B cell (primary cell): ENCODE measurements at regions not wholly inside any gene's neighbourhood (a gene's known extent, or its start where the extent isn't known, plus 50 kb on each side); places are given as distances from the start of the nearest gene placed in this dataset.

Source experiments
- ATAC-seq: fragments of 200-7000 bp; cut with Tn5 transposase; one replicate; pipeline ENCODE4 v1.10.0; 2021; ENCODE audit warnings: low read depth, mild to moderate bottlenecking, moderate number of reproducible peaks, moderate library complexity
- CTCF ChIA-PET: fragments of 350-600 bp; sonication (Branson Sonifier 250); formaldehyde crosslinking; loops from one replicate; lab custom pipeline; 2021; ENCODE audit warnings: antibody characterized with exemption, inconsistent platforms; lab: Charles Lee
- POLR2A ChIA-PET: fragments of 350-600 bp; sonication (Branson Sonifier 250); formaldehyde crosslinking; loops from one replicate; lab custom pipeline; 2021; ENCODE audit warnings: antibody characterized with exemption; lab: Charles Lee
- DNase-seq: peaks from one replicate; pipeline ENCODE4 v3.0.0; 2013
- H2AFZ ChIP-seq: 2 replicates; pipeline ENCODE4 v1.6.1; 2012; ENCODE audit warnings: mild to moderate bottlenecking, low read depth, low read length; ENCODE audit not compliant: insufficient read depth, poor library complexity, severe bottlenecking
- H3K27ac ChIP-seq, 2 donors: 1 replicate in 1 of 2; 2 replicates in 1 of 2; pipeline ENCODE4 v1.5.1; 2012 to 2013; ENCODE audit warnings: low read length in 2 of 2, mild to moderate bottlenecking in 2 of 2, moderate library complexity in 1 of 2
- H3K27me3 ChIP-seq, 4 experiments: fragments of 200-600 bp in 1 of 4; sonication (generic) in 1 of 4; replicated peaks in 1 of 4; 1 replicate in 2 of 4; 2 replicates in 2 of 4; pipeline versions ENCODE4 v1.6.1 to v1.7.0; 2013 to 2016; ENCODE audit warnings: low read length in 3 of 4, mild to moderate bottlenecking in 2 of 4, mixed read lengths in 1 of 4, moderate library complexity in 1 of 4; ENCODE audit not compliant: insufficient read depth in 4 of 4, control insufficient read depth in 3 of 4; ENCODE audit errors: control extremely low read depth in 1 of 4
- H3K36me3 ChIP-seq, 2 experiments: replicated peaks in 1 of 2; 1 replicate in 1 of 2; 2 replicates in 1 of 2; pipeline versions ENCODE4 v1.6.1 to v1.7.1; 2013; ENCODE audit warnings: low read length in 1 of 2; ENCODE audit not compliant: insufficient read depth in 2 of 2, control insufficient read depth in 1 of 2; ENCODE audit errors: control extremely low read depth in 1 of 2, extremely low read depth in 1 of 2
- H3K4me1 ChIP-seq, 2 donors: fragments of 200-600 bp in 1 of 2; sonication (generic) in 1 of 2; 1 replicate in 1 of 2; 2 replicates in 1 of 2; pipeline versions ENCODE4 v1.5.1 to v1.6.1; 2013 to 2017; ENCODE audit warnings: low read length in 2 of 2; ENCODE audit not compliant: control insufficient read depth in 2 of 2, insufficient read depth in 2 of 2
- H3K4me2 ChIP-seq: replicated peaks from 2 replicates; pipeline ENCODE3; 2012; ENCODE audit warnings: mild to moderate bottlenecking, low read depth, low read length; ENCODE audit not compliant: poor library complexity, severe bottlenecking
- H3K4me3 ChIP-seq, 5 experiments: fragments of 200-600 bp in 1 of 5; sonication (generic) in 1 of 5; 1 replicate in 3 of 5; 2 replicates in 2 of 5; pipeline versions ENCODE4 v1.5.1 to v1.7.0; 2011 to 2016; ENCODE audit warnings: low read length in 4 of 5, mild to moderate bottlenecking in 4 of 5, low read depth in 2 of 5, control low read depth in 1 of 5, moderate library complexity in 1 of 5; ENCODE audit not compliant: insufficient read depth in 1 of 5; ENCODE audit errors: control extremely low read depth in 1 of 5, extremely low read depth in 1 of 5
- H3K79me2 ChIP-seq: fragments of 200-600 bp; sonication (generic); one replicate; pipeline ENCODE4 v1.6.0; 2016; ENCODE audit warnings: low read length; ENCODE audit not compliant: control insufficient read depth, insufficient read depth
- H3K9ac ChIP-seq: fragments of 200-600 bp; sonication (generic); 2 replicates; pipeline ENCODE4 v1.6.1; 2017; ENCODE audit warnings: mild to moderate bottlenecking, low read length, moderate library complexity
- H3K9me3 ChIP-seq, 3 donors: one replicate each; pipeline versions ENCODE4 v1.6.1 to v1.7.1; 2013; ENCODE audit warnings: low read length in 2 of 3; ENCODE audit not compliant: control insufficient read depth in 2 of 3, insufficient read depth in 1 of 3; ENCODE audit errors: control extremely low read depth in 1 of 3
- H4K20me1 ChIP-seq: 2 replicates; pipeline ENCODE4 v1.6.0; 2012; ENCODE audit warnings: mild to moderate bottlenecking, low read length; ENCODE audit not compliant: insufficient read depth, control insufficient read depth, poor library complexity, severe bottlenecking
- H3K27ac Mint-ChIP-seq: one replicate; pipeline ENCODE4 v1.8.0; 2021; ENCODE audit warnings: mixed read lengths
- H3K27me3 Mint-ChIP-seq: one replicate; pipeline ENCODE4 v1.8.0; 2021; ENCODE audit warnings: mixed read lengths
- H3K4me1 Mint-ChIP-seq: one replicate; pipeline ENCODE4 v1.8.0; 2021; ENCODE audit warnings: mixed read lengths
- H3K4me3 Mint-ChIP-seq: one replicate; pipeline ENCODE4 v1.8.0; 2021; ENCODE audit warnings: mixed read lengths
- H3K9me3 Mint-ChIP-seq: one replicate; pipeline ENCODE4 v1.8.0; 2022; ENCODE audit warnings: mixed read lengths; ENCODE audit not compliant: insufficient read depth
- EZH2 ChIP-seq: IDR thresholded peaks from 2 replicates; pipeline ENCODE4 v1.6.1; 2012; ENCODE audit warnings: borderline replicate concordance, low read depth, mild to moderate bottlenecking, moderate library complexity, low read length; ENCODE audit not compliant: insufficient read depth, poor library complexity, severe bottlenecking
- WGBS: methylation state at CpG from one replicate; pipeline ENCODE4 v1.1.5; 2013; ENCODE audit warnings: missing lambda C conversion rate; ENCODE audit not compliant: insufficient coverage; 5-methylcytosine and 5-hydroxymethylcytosine counted together
- intact Hi-C: fragments of 100-400 bp; cut with micrococcal nuclease; formaldehyde crosslinking; loops from one replicate; pipeline ENCODE4 v1.10.0; 2022
- TF ChIP-seq, protein P1 (sequence below): fragments of 200-600 bp; IDR thresholded peaks from one replicate; pipeline ENCODE4 v1.8.0; 2022; ENCODE audit warnings: antibody characterized with exemption, mild to moderate bottlenecking

DNA sequence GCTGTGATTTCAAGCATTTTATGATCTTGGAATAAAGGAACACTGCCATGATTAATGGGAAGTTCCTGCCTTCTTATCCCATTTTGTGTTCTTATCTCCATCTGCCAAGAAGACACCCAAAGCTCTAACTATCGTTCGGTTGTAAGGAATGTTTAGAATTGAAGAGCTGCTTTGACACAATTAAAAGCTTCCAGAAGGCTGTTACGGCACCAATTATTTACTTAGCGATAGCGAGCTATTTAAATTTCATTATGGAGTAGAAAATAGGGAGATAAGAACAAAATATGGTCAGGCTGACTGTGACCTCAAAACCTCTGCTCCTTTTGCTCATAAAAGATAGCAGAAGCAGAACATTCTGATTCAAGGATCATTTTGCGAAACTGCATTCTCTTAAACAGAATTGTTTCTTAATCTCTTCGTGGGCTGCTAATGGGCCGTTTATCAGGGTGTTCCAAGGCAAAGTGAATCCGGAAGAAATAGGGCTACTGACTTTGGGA lies 101.6 kb downstream of the SLC4A3 start:
- ChIA-PET CTCF (no interaction called here), POLR2A (no interaction called here)
- Histone ChIP-seq H3K27ac (no peak overlapping the region), H3K9ac (no peak overlapping the region), H3K79me2 (no peaks in the 10 kb centered on the region), H3K4me3 (no peak overlapping the region), H3K9me3 (no peaks in the 10 kb centered on the region), H3K36me3 (no peaks in the 10 kb centered on the region), H3K27me3 (peaks cover 0 to 2% (median 0%) of the 10 kb centered on the region in 4 experiments), H2AFZ (no peak overlapping the region), H3K4me2 (no peak overlapping the region), H3K4me1 (no peaks in the 10 kb centered on the region), H4K20me1 (no peaks in the 10 kb centered on the region)
- Mint-ChIP-seq H3K4me1 (no peaks in the 10 kb centered on the region), H3K9me3 (no peaks in the 10 kb centered on the region), H3K27ac (no peak overlapping the region), H3K4me3 (no peak overlapping the region), H3K27me3 (peaks cover 22% of the 10 kb centered on the region)
- no peak for TF ChIP-seq EZH2
- TF ChIP-seq, protein P1, sequence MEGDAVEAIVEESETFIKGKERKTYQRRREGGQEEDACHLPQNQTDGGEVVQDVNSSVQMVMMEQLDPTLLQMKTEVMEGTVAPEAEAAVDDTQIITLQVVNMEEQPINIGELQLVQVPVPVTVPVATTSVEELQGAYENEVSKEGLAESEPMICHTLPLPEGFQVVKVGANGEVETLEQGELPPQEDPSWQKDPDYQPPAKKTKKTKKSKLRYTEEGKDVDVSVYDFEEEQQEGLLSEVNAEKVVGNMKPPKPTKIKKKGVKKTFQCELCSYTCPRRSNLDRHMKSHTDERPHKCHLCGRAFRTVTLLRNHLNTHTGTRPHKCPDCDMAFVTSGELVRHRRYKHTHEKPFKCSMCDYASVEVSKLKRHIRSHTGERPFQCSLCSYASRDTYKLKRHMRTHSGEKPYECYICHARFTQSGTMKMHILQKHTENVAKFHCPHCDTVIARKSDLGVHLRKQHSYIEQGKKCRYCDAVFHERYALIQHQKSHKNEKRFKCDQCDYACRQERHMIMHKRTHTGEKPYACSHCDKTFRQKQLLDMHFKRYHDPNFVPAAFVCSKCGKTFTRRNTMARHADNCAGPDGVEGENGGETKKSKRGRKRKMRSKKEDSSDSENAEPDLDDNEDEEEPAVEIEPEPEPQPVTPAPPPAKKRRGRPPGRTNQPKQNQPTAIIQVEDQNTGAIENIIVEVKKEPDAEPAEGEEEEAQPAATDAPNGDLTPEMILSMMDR: no peak
- DNase-seq (no peak), ATAC-seq (no peak)
- intact Hi-C loops: no loop called here
- WGBS: 74% methylated on average over 5 of the region's 9 CpGs

- Histone ChIP-seq H3K4me2 (no peak overlapping the region), H4K20me1 (no peaks in the 10 kb centered on the region), H3K27me3 (peaks cover 0 to 2% (median 0%) of the 10 kb centered on the region in 4 experiments), H3K79me2 (no peaks in the 10 kb centered on the region), H3K36me3 (no peaks in the 10 kb centered on the region), H3K9ac (no peak overlapping the region), H2AFZ (no peak overlapping the region), H3K4me1 (no peaks in the 10 kb centered on the region), H3K9me3 (no peaks in the 10 kb centered on the region), H3K27ac (no peak overlapping the region), H3K4me3 (no peak overlapping the region)
- H3K4me1 Mint-ChIP-seq: no peaks in the 10 kb centered on the region
- peaks cover 17% of the 10 kb centered on the region for H3K27me3 Mint-ChIP-seq
- ChIA-PET CTCF (interaction anchor here (0.7 kb wide), 1 partner anchor 190 kb away, joined by 3 read pairs; no protein-coding TSS in a partner anchor), POLR2A (no interaction called here)
- DNase-seq: no peak
- WGBS: 89% methylated on average over 2 of the region's 3 CpGs
- intact Hi-C loops: no loop called here
- no peak for TF ChIP-seq EZH2
- TF ChIP-seq, protein P1: no peak
- H3K9me3 Mint-ChIP-seq: no peaks in the 10 kb centered on the region
- no peak overlapping the region for H3K27ac Mint-ChIP-seq
- H3K4me3 Mint-ChIP-seq: no peak overlapping the region
- no peak for ATAC-seq
These were observed 103.7 kb downstream of the SLC4A3 start for GRCh38 chr2:219731173-219731572.
